Heart left ventricle (tissue), 16 donors: ENCODE measurements at regions not wholly inside any gene's neighbourhood (a gene's known extent, or its start where the extent isn't known, plus 50 kb on each side); places are given as distances from the start of the nearest gene placed in this dataset.

Source experiments
- ATAC-seq, 4 donors: fragments of 200-7000 bp; cut with Tn5 transposase; one replicate each; pipeline ENCODE4 v1.9.1; 2020 to 2022; ENCODE audit warnings: moderate library complexity in 4 of 4, mild to moderate bottlenecking in 3 of 4, moderate number of reproducible peaks in 1 of 4
- DNase-seq, 5 donors: peaks; one replicate each; pipeline ENCODE4 v3.0.0-alpha.2; 2020
- H3K27ac ChIP-seq, 12 donors: fragments of 200-600 bp; sonication (generic) in 4 of 12; one replicate each; pipeline versions ENCODE4 v1.5.0 to v1.8.0; 2016 to 2022; ENCODE audit warnings: mild to moderate bottlenecking in 2 of 12
- H3K27me3 ChIP-seq, 9 donors: fragments of 200-600 bp; sonication (generic) in 2 of 9; one replicate each; pipeline versions ENCODE4 v1.5.1 to v1.8.0; 2016 to 2022; ENCODE audit warnings: mild to moderate bottlenecking in 3 of 9
- H3K36me3 ChIP-seq, 9 donors: fragments of 200-600 bp; sonication (generic) in 2 of 9; one replicate each; pipeline versions ENCODE4 v1.5.0 to v1.8.0; 2018 to 2022; ENCODE audit warnings: mild to moderate bottlenecking in 2 of 9
- H3K4me1 ChIP-seq, 12 donors: fragments of 200-600 bp; sonication (generic) in 4 of 12; one replicate each; pipeline versions ENCODE4 v1.5.0 to v1.8.0; 2016 to 2022; ENCODE audit warnings: mild to moderate bottlenecking in 3 of 12
- H3K4me3 ChIP-seq, 12 donors: fragments of 200-600 bp; sonication (generic) in 4 of 12; one replicate each; pipeline versions ENCODE4 v1.5.0 to v1.8.0; 2017 to 2022; ENCODE audit warnings: mild to moderate bottlenecking in 9 of 12, moderate library complexity in 4 of 12
- H3K9me3 ChIP-seq, 12 donors: fragments of 200-600 bp; sonication (generic) in 4 of 12; one replicate each; pipeline versions ENCODE4 v1.5.0 to v1.8.0; 2016 to 2022; ENCODE audit warnings: mild to moderate bottlenecking in 1 of 12
- POLR2A ChIP-seq, 2 donors: fragments of 450-650 bp; IDR thresholded peaks; one replicate each; pipeline ENCODE4 v1.6.1; 2017; ENCODE audit warnings: antibody characterized with exemption in 2 of 2, mild to moderate bottlenecking in 2 of 2, moderate library complexity in 2 of 2
- WGBS, 4 donors: extraction: QIAGEN DNeasy Blood & Tissue Kit in 2 of 4; methylation state at CpG; one replicate each; pipeline versions ENCODE4 v1.1.5 to v1.1.7; 2013 to 2018; 5-methylcytosine and 5-hydroxymethylcytosine counted together
- intact Hi-C, 10 donors: fragments of 100-400 bp; cut with DNase I; formaldehyde crosslinking; loops; one replicate each; pipeline versions ENCODE4 v1.11.1 to v1.14.2; 2022
- TF ChIP-seq, protein P1 (sequence below), 12 donors: fragments of 200-600 bp; sonication (generic) in 4 of 12; IDR thresholded peaks; one replicate each; pipeline versions ENCODE4 v1.5.0 to v1.8.0; 2018 to 2022; ENCODE audit warnings: antibody characterized with exemption in 12 of 12, mild to moderate bottlenecking in 5 of 12
- donor health status: ischemic (EF 13 %, LVEDD 7.1; RV severe dilation, severe dysfunction).
- donor health status: healthy with polysubstance abuse.
- donor health status: DM: no; HTN: yes; CAD: no.
- donor health status: DM: no; HTN: no; CAD: no.
- donor health status: ischemic (EF 25% LVEDD 6.9; RV normal size, moderate dysfunction).
- donor health status: ischemic (EF 25% LVEDD 5.7; RV mildly dilated, moderate dysfunction).
- donor health status: healthy.
- donor health status: DM: yes; HTN: yes; CAD: no.
- donor health status: ischemic (EF 35%, LVEDD 5.7; RV mildly dilated, moderate dysfunction).
- donor health status: nonischemic (EF 11% LVEDD 7.7; RV severe dilation, severe dysfunction).
- donor health status: DM: yes; HTN: yes; CAD: no.
- donor health status: PGD.
- donor health status: ischemic (EF 29% LVEDD 5.4; RV normal size, mild dysfunction).
- donor health status: nonischemic (EF 23%, LVEDD 6.1; RV moderate dilation, normal function).

DNA sequence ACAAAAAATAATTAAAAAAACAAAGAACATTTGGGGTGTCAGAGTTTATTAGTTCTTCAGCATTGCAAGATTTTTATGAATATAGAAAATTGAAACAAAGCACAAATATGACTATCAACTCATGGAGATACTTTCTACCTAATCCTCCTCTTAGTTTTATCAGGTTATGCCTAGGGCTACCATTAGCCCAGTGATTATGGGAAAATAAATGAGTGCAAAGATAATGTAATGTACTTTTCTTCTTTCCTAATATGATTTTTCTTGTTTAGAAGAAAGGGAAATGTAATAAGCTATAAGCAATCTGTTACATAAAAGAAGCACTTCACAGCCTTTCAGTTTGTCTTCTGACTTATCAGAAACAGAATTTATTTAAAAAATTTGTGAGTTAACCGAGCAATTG lies 676.8 kb downstream of the SORCS1 start:
- DNase-seq = no peak
- intact Hi-C loops = no loop called here
- H3K27ac ChIP-seq = no peak overlapping the region
- no peak for TF ChIP-seq POLR2A (IDR thresholded peaks at IDR 0.05)
- TF ChIP-seq, protein P1, sequence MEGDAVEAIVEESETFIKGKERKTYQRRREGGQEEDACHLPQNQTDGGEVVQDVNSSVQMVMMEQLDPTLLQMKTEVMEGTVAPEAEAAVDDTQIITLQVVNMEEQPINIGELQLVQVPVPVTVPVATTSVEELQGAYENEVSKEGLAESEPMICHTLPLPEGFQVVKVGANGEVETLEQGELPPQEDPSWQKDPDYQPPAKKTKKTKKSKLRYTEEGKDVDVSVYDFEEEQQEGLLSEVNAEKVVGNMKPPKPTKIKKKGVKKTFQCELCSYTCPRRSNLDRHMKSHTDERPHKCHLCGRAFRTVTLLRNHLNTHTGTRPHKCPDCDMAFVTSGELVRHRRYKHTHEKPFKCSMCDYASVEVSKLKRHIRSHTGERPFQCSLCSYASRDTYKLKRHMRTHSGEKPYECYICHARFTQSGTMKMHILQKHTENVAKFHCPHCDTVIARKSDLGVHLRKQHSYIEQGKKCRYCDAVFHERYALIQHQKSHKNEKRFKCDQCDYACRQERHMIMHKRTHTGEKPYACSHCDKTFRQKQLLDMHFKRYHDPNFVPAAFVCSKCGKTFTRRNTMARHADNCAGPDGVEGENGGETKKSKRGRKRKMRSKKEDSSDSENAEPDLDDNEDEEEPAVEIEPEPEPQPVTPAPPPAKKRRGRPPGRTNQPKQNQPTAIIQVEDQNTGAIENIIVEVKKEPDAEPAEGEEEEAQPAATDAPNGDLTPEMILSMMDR (IDR thresholded peaks at IDR 0.05) = no peak
- H3K4me3 ChIP-seq = no peak overlapping the region
- H3K9me3 ChIP-seq = peaks cover 0 to 13% (median 0%) of the 10 kb centered on the region in 12 donors
- H3K27me3 ChIP-seq = no peaks in the 10 kb centered on the region
- H3K36me3 ChIP-seq = no peaks in the 10 kb centered on the region
- no peaks in the 10 kb centered on the region for H3K4me1 ChIP-seq
- ATAC-seq = no peak
- 66 to 78% (median 71%) methylated on average over 1 of the region's 1 CpG for WGBS, 4 donors

- TF ChIP-seq, protein P1 (IDR thresholded peaks at IDR 0.05) = no peak
- no peak for TF ChIP-seq POLR2A (IDR thresholded peaks at IDR 0.05)
- WGBS, 4 donors = 52 to 63% (median 54%) methylated on average over 4 of the region's 4 CpGs
- H3K27me3 ChIP-seq = no peaks in the 10 kb centered on the region
- no peaks in the 10 kb centered on the region for H3K9me3 ChIP-seq
- no peak overlapping the region for H3K27ac ChIP-seq
- no peak overlapping the region for H3K4me3 ChIP-seq
- H3K36me3 ChIP-seq = no peaks in the 10 kb centered on the region
- ATAC-seq (no peak), DNase-seq (no peak)
- intact Hi-C loops = no loop called here
- H3K4me1 ChIP-seq = no peaks in the 10 kb centered on the region
Measured at GRCh38 chr10:106481598-106482275, 682.8 kb downstream of the SORCS1 start.

DNA sequence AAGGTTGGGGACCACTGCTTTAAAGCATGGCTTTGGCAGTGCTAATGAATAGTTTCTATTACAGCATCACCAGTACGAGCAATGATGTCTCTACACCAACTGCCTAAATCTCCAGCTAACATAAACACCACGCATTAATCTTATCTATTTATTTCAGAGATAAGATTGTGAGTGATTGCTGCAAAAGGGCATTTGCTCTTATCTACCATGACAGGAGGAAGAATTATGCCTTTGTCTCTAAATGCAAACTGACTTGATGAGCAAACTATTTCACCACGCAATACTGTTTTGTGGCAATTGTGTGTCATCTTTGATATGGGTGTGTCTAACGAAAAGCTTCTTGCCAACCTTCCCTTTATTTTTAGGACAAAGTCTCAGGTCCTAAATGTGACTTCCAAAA lies 684.9 kb downstream of the SORCS1 start:
- Histone ChIP-seq H3K4me3 (no peak overlapping the region), H3K27me3 (no peaks in the 10 kb centered on the region), H3K9me3 (no peaks in the 10 kb centered on the region), H3K36me3 (no peaks in the 10 kb centered on the region), H3K27ac (no peak overlapping the region), H3K4me1 (no peaks in the 10 kb centered on the region)
- intact Hi-C loops = no loop called here
- TF ChIP-seq POLR2A (IDR thresholded peaks at IDR 0.05) = no peak
- TF ChIP-seq, protein P1 (IDR thresholded peaks at IDR 0.05) = no peak
- 57 to 68% (median 61%) methylated on average over 4 of the region's 4 CpGs for WGBS, 4 donors
- DNase-seq (no peak), ATAC-seq (no peak)

DNA sequence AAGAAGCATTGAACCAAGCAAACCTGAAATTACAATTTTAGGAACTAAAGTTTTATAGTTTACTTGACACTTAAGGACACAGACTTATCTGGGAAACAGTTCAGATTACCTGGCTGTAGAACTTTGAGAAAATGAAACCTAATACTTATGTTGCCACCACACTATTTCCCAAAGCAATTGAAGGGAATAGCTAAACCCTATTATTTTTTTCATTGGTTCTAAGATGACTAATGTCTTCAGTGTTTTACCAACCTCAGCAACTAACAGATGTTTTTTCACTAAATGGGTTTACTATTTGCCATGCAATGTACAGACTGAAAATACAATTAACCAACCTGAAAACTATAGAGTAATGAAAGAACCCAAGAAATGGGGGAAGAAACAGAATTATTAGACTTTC lies 689.6 kb downstream of the SORCS1 start:
- ATAC-seq = no peak
- intact Hi-C loops = no loop called here
- TF ChIP-seq POLR2A (IDR thresholded peaks at IDR 0.05) = no peak
- TF ChIP-seq, protein P1 (IDR thresholded peaks at IDR 0.05) = no peak
- Histone ChIP-seq H3K36me3 (no peaks in the 10 kb centered on the region), H3K4me3 (no peak overlapping the region), H3K27ac (no peak overlapping the region), H3K4me1 (no peaks in the 10 kb centered on the region), H3K9me3 (peaks cover 0 to 7% (median 0%) of the 10 kb centered on the region in 12 donors), H3K27me3 (no peaks in the 10 kb centered on the region)
- DNase-seq = no peak
